A549 (cell line): ENCODE measurements at regions not wholly inside any gene's neighbourhood (a gene's known extent, or its start where the extent isn't known, plus 50 kb on each side); places are given as distances from the start of the nearest gene placed in this dataset.

Experiments
- ATAC-seq, 2 experiments: fragments of 200-7000 bp in 1 of 2; fragments of >200 bp in 1 of 2; cut with Nextera tagmentation in 1 of 2; cut with Tn5 transposase in 1 of 2; 3 replicates each; pipeline versions ENCODE4 v1.8.0 to v1.9.1; 2018 to 2020; ENCODE audit warnings: mild to moderate bottlenecking in 1 of 2, moderate library complexity in 1 of 2
- CTCF ChIA-PET: fragments of 300-600 bp; sonication (Branson Sonifier 250); formaldehyde crosslinking; extraction: SDS; loops from one replicate; lab custom pipeline; 2021; ENCODE audit warnings: antibody characterized with exemption, inconsistent platforms; lab: Yijun Ruan, JAX
- POLR2A ChIA-PET: fragments of 350-600 bp; formaldehyde crosslinking; extraction: SDS; loops from one replicate; lab custom pipeline; 2021; ENCODE audit warnings: antibody characterized with exemption, inconsistent platforms; lab: Yijun Ruan, JAX
- DNase-seq, 2 experiments: peaks; one replicate each; pipeline versions ENCODE4 v3.0.0 to v3.0.0-alpha.2; 2011 to 2016; ENCODE audit warnings: low read depth in 1 of 2, low spot score in 1 of 2
- FAIRE-seq: peaks from 2 replicates; lab custom pipeline; 2011; peaks lifted over from hg19 to GRCh38; lab: Jason Lieb, UNC
- H3K27ac ChIP-seq, 2 experiments: fragments of >200 bp; sonication (Bioruptor Twin); formaldehyde crosslinking; 3 replicates each; pipeline ENCODE4 v1.5.1; 2016 to 2017
- H3K4me1 ChIP-seq: fragments of >200 bp; sonication (Bioruptor Twin); formaldehyde crosslinking; 3 replicates; pipeline ENCODE4 v1.6.1; 2016
- H3K4me2 ChIP-seq: fragments of >200 bp; sonication (Bioruptor Twin); formaldehyde crosslinking; 3 replicates; pipeline ENCODE4 v1.6.1; 2016
- H3K4me3 ChIP-seq: fragments of >200 bp; sonication (Bioruptor Twin); formaldehyde crosslinking; 3 replicates; pipeline ENCODE4 v1.5.1; 2016
- H3K9me3 ChIP-seq: fragments of >200 bp; sonication (Bioruptor Twin); formaldehyde crosslinking; 3 replicates; pipeline ENCODE4 v1.6.1; 2016
- BHLHE40 ChIP-seq: IDR thresholded peaks from 2 replicates; pipeline ENCODE4 v1.6.1; 2012; ENCODE audit warnings: low read depth, low read length, inconsistent platforms
- CBX2 ChIP-seq: fragments of 200-600 bp; sonication (generic); IDR thresholded peaks from 2 replicates; pipeline ENCODE4 v1.6.1; 2016; ENCODE audit warnings: low read depth, mild to moderate bottlenecking, borderline replicate concordance
- CTCF ChIP-seq: fragments of >200 bp; sonication (Bioruptor Twin); formaldehyde crosslinking; IDR thresholded peaks from 3 replicates; pipeline ENCODE4 v1.5.1; 2016
- ESRRA ChIP-seq: fragments of 150-350 bp; IDR thresholded peaks from 2 replicates; pipeline ENCODE4 v1.6.1; 2014; ENCODE audit warnings: mild to moderate bottlenecking, low read length, borderline replicate concordance
- FOSB ChIP-seq: fragments of 250-450 bp; sonication (Bioruptor Pico); IDR thresholded peaks from 2 replicates; pipeline ENCODE4 v1.5.0; 2020; ENCODE audit warnings: mild to moderate bottlenecking, moderate library complexity
- FOSL2 ChIP-seq, 2 experiments: fragments of 450-650 bp in 1 of 2; fragments of >200 bp in 1 of 2; sonication (Bioruptor Twin) in 1 of 2; formaldehyde crosslinking; IDR thresholded peaks; 2 replicates each; pipeline versions ENCODE4 v1.5.0 to v1.6.1; 2016 to 2020; ENCODE audit warnings: mild to moderate bottlenecking in 1 of 2, moderate library complexity in 1 of 2
- GATA3 ChIP-seq: IDR thresholded peaks from 2 replicates; pipeline ENCODE4 v1.6.1; 2012; ENCODE audit warnings: borderline replicate concordance
- HDAC2 ChIP-seq: fragments of 200-600 bp; sonication (generic); IDR thresholded peaks from 2 replicates; pipeline ENCODE4 v1.6.1; 2016
- HOXB5 ChIP-seq: fragments of 250-450 bp; sonication (Bioruptor Pico); IDR thresholded peaks from 2 replicates; pipeline ENCODE4 v1.5.0; 2020; ENCODE audit warnings: mild to moderate bottlenecking, moderate library complexity
- PHF8 ChIP-seq: fragments of 200-600 bp; sonication (generic); IDR thresholded peaks from 2 replicates; pipeline ENCODE4 v1.6.1; 2016; ENCODE audit warnings: low read depth, mild to moderate bottlenecking, antibody characterized with exemption, moderate library complexity, borderline replicate concordance
- POLR2A ChIP-seq: IDR thresholded peaks from 2 replicates; pipeline ENCODE4 v1.6.1; 2012; ENCODE audit warnings: mild to moderate bottlenecking, low read length
- POLR2AphosphoS2 ChIP-seq: conservative IDR thresholded peaks from 2 replicates; pipeline ENCODE4 v1.6.1; 2012; ENCODE audit warnings: low read length, improper control_type of control experiment, inconsistent platforms
- RAD21 ChIP-seq, 2 experiments: fragments of >200 bp in 1 of 2; sonication (Bioruptor Twin) in 1 of 2; formaldehyde crosslinking in 1 of 2; IDR thresholded peaks in 1 of 2; conservative IDR thresholded peaks in 1 of 2; 2 replicates in 1 of 2; 3 replicates in 1 of 2; pipeline ENCODE4 v1.6.1; 2012 to 2018; ENCODE audit warnings: inconsistent platforms in 1 of 2
- RCOR1 ChIP-seq: fragments of 150-350 bp; IDR thresholded peaks from 2 replicates; pipeline ENCODE4 v1.6.1; 2014; ENCODE audit warnings: antibody characterized with exemption, low read length, low read depth
- REST ChIP-seq: fragments of 200-600 bp; sonication (generic); IDR thresholded peaks from 2 replicates; pipeline ENCODE4 v1.6.1; 2016; ENCODE audit warnings: antibody characterized with exemption, mild to moderate bottlenecking, moderate library complexity
- ZC3H11A ChIP-seq: fragments of 450-650 bp; IDR thresholded peaks from 2 replicates; pipeline ENCODE4 v1.6.1; 2014; ENCODE audit warnings: antibody characterized with exemption, mild to moderate bottlenecking
- ZNF302 ChIP-seq: fragments of 250-450 bp; sonication (Bioruptor Pico); IDR thresholded peaks from 2 replicates; pipeline ENCODE4 v1.9.0; 2021; ENCODE audit warnings: inconsistent platforms, mild to moderate bottlenecking, moderate library complexity
- WGBS: methylation state at CpG from one replicate; pipeline ENCODE4 v1.1.6; 2017; ENCODE audit errors: missing lambda C conversion rate; 5-methylcytosine and 5-hydroxymethylcytosine counted together
- TF ChIP-seq, protein P1 (sequence below): fragments of 250-450 bp; sonication (Bioruptor Pico); IDR thresholded peaks from 2 replicates; pipeline ENCODE4 v1.5.0; 2021; ENCODE audit warnings: mild to moderate bottlenecking, moderate library complexity, borderline replicate concordance
- TF ChIP-seq, protein P2 (sequence below): IDR thresholded peaks from 2 replicates; pipeline ENCODE4 v1.6.1; 2012
- TF ChIP-seq, protein P3 (sequence below): IDR thresholded peaks from 2 replicates; pipeline ENCODE4 v1.6.1; 2012; ENCODE audit warnings: low read depth, borderline replicate concordance

DNA sequence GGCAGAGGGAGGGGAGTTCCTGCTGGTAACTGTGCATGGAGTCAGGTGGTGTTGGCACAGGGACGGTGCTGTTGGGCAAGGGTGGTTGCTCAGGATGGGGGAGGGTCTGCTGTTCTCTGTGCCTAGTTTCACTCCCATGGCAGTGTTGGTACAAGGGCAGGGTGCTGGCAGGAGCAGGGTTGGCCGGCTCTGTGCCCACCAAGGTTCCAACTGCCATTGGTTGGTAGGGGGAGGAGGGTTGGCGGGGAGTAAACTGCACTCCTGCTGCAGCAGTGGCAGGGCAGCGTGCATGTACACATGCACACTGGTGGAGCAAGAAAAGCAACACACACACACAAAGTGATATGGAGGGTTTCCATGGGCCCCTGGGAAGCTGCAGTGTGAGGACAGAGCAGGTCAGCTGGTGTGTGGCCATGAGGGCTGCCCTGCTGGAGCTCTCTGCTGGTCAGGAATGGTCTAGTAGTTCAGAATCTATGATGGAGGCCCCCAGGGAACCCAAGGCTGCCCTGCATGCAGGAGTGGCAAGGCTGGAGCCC lies 269.9 kb upstream of the MGAT4C start:
- ATAC-seq: no peak
- no peak for FAIRE-seq
- ChIA-PET CTCF (interaction anchor here (1.1 kb wide), 1 partner anchor 60 kb away, joined by 3 read pairs; no protein-coding TSS in a partner anchor), POLR2A (no interaction called here)
- H3K4me1 ChIP-seq: no peaks in the 10 kb centered on the region
- no peak overlapping the region for H3K4me3 ChIP-seq
- H3K4me2 ChIP-seq: no peak overlapping the region
- no peak overlapping the region for H3K27ac ChIP-seq
- DNase-seq: no peak
- WGBS: 77% methylated on average over 4 of the region's 4 CpGs
- peaks cover 6% of the 10 kb centered on the region; the same call in 1 of the 3 replicates for H3K9me3 ChIP-seq
- TF ChIP-seq HDAC2 (no peak), RAD21 (conservative IDR thresholded peaks at IDR 0.05 in 1 of 2, IDR thresholded peaks at IDR 0.05 in 1 of 2) (no peak), FOSL2 (IDR thresholded peaks at IDR 0.05) (no peak), FOSL2 (CRISPR knock-in tag; IDR thresholded peaks at IDR 0.05) (no peak), BHLHE40 (no peak), POLR2A (no peak), PHF8 (no peak), ZNF302 (CRISPR knock-in tag) (no peak)
- TF ChIP-seq, protein P1, sequence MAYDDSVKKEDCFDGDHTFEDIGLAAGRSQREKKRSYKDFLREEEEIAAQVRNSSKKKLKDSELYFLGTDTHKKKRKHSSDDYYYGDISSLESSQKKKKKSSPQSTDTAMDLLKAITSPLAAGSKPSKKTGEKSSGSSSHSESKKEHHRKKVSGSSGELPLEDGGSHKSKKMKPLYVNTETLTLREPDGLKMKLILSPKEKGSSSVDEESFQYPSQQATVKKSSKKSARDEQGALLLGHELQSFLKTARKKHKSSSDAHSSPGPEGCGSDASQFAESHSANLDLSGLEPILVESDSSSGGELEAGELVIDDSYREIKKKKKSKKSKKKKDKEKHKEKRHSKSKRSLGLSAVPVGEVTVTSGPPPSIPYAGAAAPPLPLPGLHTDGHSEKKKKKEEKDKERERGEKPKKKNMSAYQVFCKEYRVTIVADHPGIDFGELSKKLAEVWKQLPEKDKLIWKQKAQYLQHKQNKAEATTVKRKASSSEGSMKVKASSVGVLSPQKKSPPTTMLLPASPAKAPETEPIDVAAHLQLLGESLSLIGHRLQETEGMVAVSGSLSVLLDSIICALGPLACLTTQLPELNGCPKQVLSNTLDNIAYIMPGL (CRISPR knock-in tag): no peak
- TF ChIP-seq, protein P2, sequence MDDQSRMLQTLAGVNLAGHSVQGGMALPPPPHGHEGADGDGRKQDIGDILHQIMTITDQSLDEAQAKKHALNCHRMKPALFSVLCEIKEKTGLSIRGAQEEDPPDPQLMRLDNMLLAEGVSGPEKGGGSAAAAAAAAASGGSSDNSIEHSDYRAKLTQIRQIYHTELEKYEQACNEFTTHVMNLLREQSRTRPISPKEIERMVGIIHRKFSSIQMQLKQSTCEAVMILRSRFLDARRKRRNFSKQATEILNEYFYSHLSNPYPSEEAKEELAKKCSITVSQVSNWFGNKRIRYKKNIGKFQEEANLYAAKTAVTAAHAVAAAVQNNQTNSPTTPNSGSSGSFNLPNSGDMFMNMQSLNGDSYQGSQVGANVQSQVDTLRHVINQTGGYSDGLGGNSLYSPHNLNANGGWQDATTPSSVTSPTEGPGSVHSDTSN: no peak

GRCh38 chr12:86523844-86524243 lies 267.7 kb upstream of the MGAT4C start:
- H3K4me3 ChIP-seq: no peak overlapping the region
- H3K27ac ChIP-seq: no peak overlapping the region
- FAIRE-seq (no peak), DNase-seq (no peak), ATAC-seq (no peak)
- ChIA-PET CTCF (no interaction called here), POLR2A (no interaction called here)
- peaks cover 6% of the 10 kb centered on the region; the same call in 1 of the 3 replicates for H3K9me3 ChIP-seq
- TF ChIP-seq HOXB5 (CRISPR knock-in tag) (no peak), ESRRA (no peak), ZC3H11A (no peak), ZNF302 (CRISPR knock-in tag) (no peak), FOSB (CRISPR knock-in tag) (no peak)
- WGBS: 82% methylated on average over 3 of the region's 3 CpGs
- no peaks in the 10 kb centered on the region for H3K4me1 ChIP-seq
- no peak overlapping the region for H3K4me2 ChIP-seq

GRCh38 chr12:86521870-86522269 lies 265.7 kb upstream of the MGAT4C start:
- POLR2A ChIA-PET: no interaction called here
- no peaks in the 10 kb centered on the region for H3K4me1 ChIP-seq
- CTCF ChIA-PET: no interaction called here
- no peak overlapping the region for H3K27ac ChIP-seq
- ATAC-seq (no peak), FAIRE-seq (no peak), DNase-seq (no peak)
- WGBS: 64% methylated on average over 1 of the region's 1 CpG
- H3K4me3 ChIP-seq: no peak overlapping the region
- TF ChIP-seq RCOR1 (no peak), BHLHE40 (no peak), GATA3 (no peak), REST (no peak), POLR2AphosphoS2 (no peak), CBX2 (no peak), CTCF (no peak)
- TF ChIP-seq, protein P3, sequence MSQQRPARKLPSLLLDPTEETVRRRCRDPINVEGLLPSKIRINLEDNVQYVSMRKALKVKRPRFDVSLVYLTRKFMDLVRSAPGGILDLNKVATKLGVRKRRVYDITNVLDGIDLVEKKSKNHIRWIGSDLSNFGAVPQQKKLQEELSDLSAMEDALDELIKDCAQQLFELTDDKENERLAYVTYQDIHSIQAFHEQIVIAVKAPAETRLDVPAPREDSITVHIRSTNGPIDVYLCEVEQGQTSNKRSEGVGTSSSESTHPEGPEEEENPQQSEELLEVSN: no peak
- H3K9me3 ChIP-seq: peaks cover 6% of the 10 kb centered on the region; the same call in 1 of the 3 replicates
- H3K4me2 ChIP-seq: no peak overlapping the region
